ENCODE measurements at regions not wholly inside any gene's neighbourhood (a gene's known extent, or its start where the extent isn't known, plus 50 kb on each side); places are given as distances from the start of the nearest gene placed in this dataset.

- H3K27ac ChIP-seq, result no peak overlapping the region
- no peaks in the 10 kb centered on the region for H3K27me3 ChIP-seq (ENCODE audit: insufficient read depth, low read depth)
Observed at GRCh38 chr15:59946084-59946483, 58.0 kb upstream of the FOXB1 start.

GRCh38 chr15:59945036-59945435 is 59.1 kb upstream of the FOXB1 start:
- no peak overlapping the region for H3K4me3 ChIP-seq (IDR thresholded peaks at IDR 0.05; ENCODE audit: insufficient read depth, low read depth, low read length)
- H3K27me3 ChIP-seq (ENCODE audit: insufficient read depth, low read depth), result no peaks in the 10 kb centered on the region
- H3K4me2 ChIP-seq, result no peak overlapping the region
- H3K27ac ChIP-seq, result no peak overlapping the region
- H3K36me3 ChIP-seq (ENCODE audit: insufficient read depth), result no peaks in the 10 kb centered on the region
- TF ChIP-seq CTCF (conservative IDR thresholded peaks at IDR 0.05; ENCODE audit: low read depth, low read length), result no peak
- no peak overlapping the region for H2AFZ ChIP-seq (ENCODE audit: low read depth)
- H3K79me2 ChIP-seq (ENCODE audit: insufficient read depth, low read depth), result no peaks in the 10 kb centered on the region
- H3K9ac ChIP-seq, result no peak overlapping the region
- H4K20me1 ChIP-seq (ENCODE audit: insufficient read depth), result no peaks in the 10 kb centered on the region
- H3K4me1 ChIP-seq (ENCODE audit: low read depth, poor library complexity, severe bottlenecking), result no peaks in the 10 kb centered on the region

More at GRCh38 chr15:59946084-59946483, 58.0 kb upstream of the FOXB1 start:
- Histone ChIP-seq H2AFZ (ENCODE audit: low read depth) (no peak overlapping the region), H3K4me1 (ENCODE audit: low read depth, poor library complexity, severe bottlenecking) (no peaks in the 10 kb centered on the region), H3K4me3 (IDR thresholded peaks at IDR 0.05; ENCODE audit: insufficient read depth, low read depth, low read length) (no peak overlapping the region), H4K20me1 (ENCODE audit: insufficient read depth) (no peaks in the 10 kb centered on the region), H3K36me3 (ENCODE audit: insufficient read depth) (no peaks in the 10 kb centered on the region), H3K79me2 (ENCODE audit: insufficient read depth, low read depth) (no peaks in the 10 kb centered on the region), H3K9ac (no peak overlapping the region), H3K4me2 (no peak overlapping the region)
- TF ChIP-seq CTCF (conservative IDR thresholded peaks at IDR 0.05; ENCODE audit: low read depth, low read length), result no peak

- H3K9ac ChIP-seq, result no peak overlapping the region
- H3K27me3 ChIP-seq (ENCODE audit: insufficient read depth, low read depth), result no peaks in the 10 kb centered on the region
- no peaks in the 10 kb centered on the region for H4K20me1 ChIP-seq (ENCODE audit: insufficient read depth)
- no peaks in the 10 kb centered on the region for H3K36me3 ChIP-seq (ENCODE audit: insufficient read depth)
- H3K4me2 ChIP-seq, result no peak overlapping the region
- no peak overlapping the region for H3K4me3 ChIP-seq (IDR thresholded peaks at IDR 0.05; ENCODE audit: insufficient read depth, low read depth, low read length)
- no peaks in the 10 kb centered on the region for H3K4me1 ChIP-seq (ENCODE audit: low read depth, poor library complexity, severe bottlenecking)
- no peak overlapping the region for H2AFZ ChIP-seq (ENCODE audit: low read depth)
- no peak for TF ChIP-seq CTCF (conservative IDR thresholded peaks at IDR 0.05; ENCODE audit: low read depth, low read length)
- H3K27ac ChIP-seq, result no peak overlapping the region
- no peaks in the 10 kb centered on the region for H3K79me2 ChIP-seq (ENCODE audit: insufficient read depth, low read depth)
Observed at GRCh38 chr15:59941612-59942011, 62.5 kb upstream of the FOXB1 start.

- Histone ChIP-seq H3K4me3 (IDR thresholded peaks at IDR 0.05; ENCODE audit: insufficient read depth, low read depth, low read length) (no peak overlapping the region), H3K4me1 (ENCODE audit: low read depth, poor library complexity, severe bottlenecking) (no peaks in the 10 kb centered on the region), H3K27me3 (ENCODE audit: insufficient read depth, low read depth) (no peaks in the 10 kb centered on the region), H3K27ac (no peak overlapping the region), H3K9ac (no peak overlapping the region), H2AFZ (ENCODE audit: low read depth) (no peak overlapping the region), H3K79me2 (ENCODE audit: insufficient read depth, low read depth) (no peaks in the 10 kb centered on the region), H3K36me3 (ENCODE audit: insufficient read depth) (no peaks in the 10 kb centered on the region), H3K4me2 (no peak overlapping the region), H4K20me1 (ENCODE audit: insufficient read depth) (no peaks in the 10 kb centered on the region)
- TF ChIP-seq CTCF (conservative IDR thresholded peaks at IDR 0.05; ENCODE audit: low read depth, low read length), result no peak
Observed at GRCh38 chr15:59940928-59941327, 63.2 kb upstream of the FOXB1 start.
